HL-60 (cell line): ENCODE measurements at regions not wholly inside any gene's neighbourhood (a gene's known extent, or its start where the extent isn't known, plus 50 kb on each side); places are given as distances from the start of the nearest gene placed in this dataset.

Experiments used
- DNase-seq, 2 experiments: peaks; one replicate each; pipeline ENCODE4 v3.0.0-alpha.2; 2010 to 2020; ENCODE audit warnings: low read depth in 1 of 2, low spot score in 1 of 2
- H3K27ac ChIP-seq: fragments of 250-450 bp; sonication (Bioruptor Pico); replicated peaks from 2 replicates; pipeline ENCODE4 v1.5.1; 2020; ENCODE audit warnings: mild to moderate bottlenecking, moderate library complexity
- H3K27me3 ChIP-seq: fragments of 250-450 bp; sonication (Bioruptor Pico); 2 replicates; pipeline ENCODE4 v1.5.1; 2021; ENCODE audit warnings: mild to moderate bottlenecking, moderate library complexity; ENCODE audit not compliant: insufficient read depth, poor library complexity, severe bottlenecking
- H3K4me3 ChIP-seq: replicated peaks from 2 replicates; pipeline ENCODE4 v1.5.1; 2011; ENCODE audit warnings: mild to moderate bottlenecking, control low read depth, low read length; ENCODE audit not compliant: insufficient read depth
- GABPA ChIP-seq: IDR thresholded peaks from 2 replicates; pipeline ENCODE4 v1.6.1; 2012; ENCODE audit warnings: low read depth
- POLR2AphosphoS5 ChIP-seq: IDR thresholded peaks from 2 replicates; pipeline ENCODE4 v1.6.1; 2012; ENCODE audit warnings: low read depth
- REST ChIP-seq: IDR thresholded peaks from 2 replicates; pipeline ENCODE4 v1.6.1; 2012; ENCODE audit warnings: low read depth; ENCODE audit not compliant: insufficient replicate concordance
- SPI1 ChIP-seq: IDR thresholded peaks from 2 replicates; pipeline ENCODE4 v1.6.1; 2012; ENCODE audit warnings: low read depth, mild to moderate bottlenecking, borderline replicate concordance
- TF ChIP-seq, protein P1 (sequence below): IDR thresholded peaks from one replicate; pipeline ENCODE4 v1.5.1; 2011; ENCODE audit warnings: low read length, control low read depth, inconsistent platforms; ENCODE audit not compliant: insufficient read depth

DNA sequence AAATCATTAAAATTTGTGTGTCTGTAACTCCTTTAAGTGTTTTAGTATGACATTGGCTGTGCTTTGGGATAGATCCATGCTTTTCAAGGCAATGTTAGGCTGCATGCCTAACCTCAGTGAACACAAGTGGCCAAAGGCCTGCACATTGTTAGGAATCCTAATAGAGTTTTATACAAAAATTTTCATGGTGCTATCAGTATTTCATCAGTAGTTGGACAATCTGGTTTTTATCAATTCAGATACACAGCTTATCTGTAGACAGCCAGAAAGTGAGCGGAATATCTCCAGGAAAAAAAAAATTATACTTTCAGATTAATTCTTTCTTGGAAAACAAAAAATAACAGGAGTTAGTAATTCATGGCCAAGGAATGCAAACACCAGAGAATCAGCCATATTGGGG lies 324.0 kb upstream of the PDE3A start:
- DNase-seq = no peak
- Histone ChIP-seq H3K4me3 (no peak overlapping the region), H3K27ac (no peak overlapping the region), H3K27me3 (no peaks in the 10 kb centered on the region)
- TF ChIP-seq GABPA (no peak), SPI1 (no peak), POLR2AphosphoS5 (no peak), REST (no peak)
- TF ChIP-seq, protein P1, sequence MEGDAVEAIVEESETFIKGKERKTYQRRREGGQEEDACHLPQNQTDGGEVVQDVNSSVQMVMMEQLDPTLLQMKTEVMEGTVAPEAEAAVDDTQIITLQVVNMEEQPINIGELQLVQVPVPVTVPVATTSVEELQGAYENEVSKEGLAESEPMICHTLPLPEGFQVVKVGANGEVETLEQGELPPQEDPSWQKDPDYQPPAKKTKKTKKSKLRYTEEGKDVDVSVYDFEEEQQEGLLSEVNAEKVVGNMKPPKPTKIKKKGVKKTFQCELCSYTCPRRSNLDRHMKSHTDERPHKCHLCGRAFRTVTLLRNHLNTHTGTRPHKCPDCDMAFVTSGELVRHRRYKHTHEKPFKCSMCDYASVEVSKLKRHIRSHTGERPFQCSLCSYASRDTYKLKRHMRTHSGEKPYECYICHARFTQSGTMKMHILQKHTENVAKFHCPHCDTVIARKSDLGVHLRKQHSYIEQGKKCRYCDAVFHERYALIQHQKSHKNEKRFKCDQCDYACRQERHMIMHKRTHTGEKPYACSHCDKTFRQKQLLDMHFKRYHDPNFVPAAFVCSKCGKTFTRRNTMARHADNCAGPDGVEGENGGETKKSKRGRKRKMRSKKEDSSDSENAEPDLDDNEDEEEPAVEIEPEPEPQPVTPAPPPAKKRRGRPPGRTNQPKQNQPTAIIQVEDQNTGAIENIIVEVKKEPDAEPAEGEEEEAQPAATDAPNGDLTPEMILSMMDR = no peak

GRCh38 chr12:20044846-20045245 lies 323.5 kb upstream of the PDE3A start:
- Histone ChIP-seq H3K27ac (no peak overlapping the region), H3K27me3 (no peaks in the 10 kb centered on the region), H3K4me3 (no peak overlapping the region)
- no peak for DNase-seq
- TF ChIP-seq, protein P1 = no peak

GRCh38 chr12:20047901-20048300 lies 320.4 kb upstream of the PDE3A start:
- no peak overlapping the region for H3K27ac ChIP-seq
- H3K4me3 ChIP-seq = no peak overlapping the region
- no peak for DNase-seq
- TF ChIP-seq SPI1 (no peak), POLR2AphosphoS5 (no peak), REST (no peak), GABPA (no peak)
- TF ChIP-seq, protein P1 = no peak
- H3K27me3 ChIP-seq = no peaks in the 10 kb centered on the region

DNA sequence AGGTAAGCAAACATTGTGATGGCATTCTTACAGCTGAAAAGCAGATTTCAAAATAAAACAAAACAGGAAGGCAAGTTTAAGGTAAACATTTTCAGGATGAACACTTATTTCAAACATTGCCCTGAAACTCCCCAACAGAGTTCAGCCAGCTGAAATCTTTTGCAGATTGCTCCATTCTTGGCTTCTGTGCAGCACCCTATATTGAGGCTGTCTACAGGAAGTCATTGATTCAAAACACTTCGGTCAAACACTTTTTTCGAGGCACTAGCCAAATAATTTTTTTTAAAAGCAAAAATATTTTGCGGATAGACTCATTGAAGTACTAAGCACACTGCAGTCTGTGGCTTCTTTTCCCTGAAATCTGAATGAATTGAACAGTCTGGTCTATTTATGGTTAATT lies 318.1 kb upstream of the PDE3A start:
- no peak overlapping the region for H3K4me3 ChIP-seq
- no peak for DNase-seq
- H3K27me3 ChIP-seq = no peaks in the 10 kb centered on the region
- H3K27ac ChIP-seq = no peak overlapping the region
- TF ChIP-seq SPI1 = no peak
- no peak for TF ChIP-seq GABPA
- no peak for TF ChIP-seq REST
- TF ChIP-seq, protein P1 = no peak
- TF ChIP-seq POLR2AphosphoS5 = no peak
